ENCODE measurements at regions not wholly inside any gene's neighbourhood (a gene's known extent, or its start where the extent isn't known, plus 50 kb on each side); places are given as distances from the start of the nearest gene placed in this dataset.

- no TSS peak for BruUV-seq (replicated peaks)
- POLR2A ChIA-PET: no interaction called here
- TF ChIP-seq EZH2 (IDR thresholded peaks at IDR 0.05) (no peak), FOSL1 (IDR thresholded peaks at IDR 0.05; ENCODE audit: low read depth) (no peak), ZBTB33 (IDR thresholded peaks at IDR 0.05; ENCODE audit: extremely low read depth, insufficient replicate concordance, low read length) (no peak), SRF (IDR thresholded peaks at IDR 0.05; ENCODE audit: low read depth) (no peak), CTCF (IDR thresholded peaks at IDR 0.05 in 2 of 3, conservative IDR thresholded peaks at IDR 0.05 in 1 of 3; ENCODE audit: borderline replicate concordance in 1 of 3, insufficient read depth in 1 of 3, low read depth in 2 of 3, low read length in 2 of 3) (no peak), ATF3 (IDR thresholded peaks at IDR 0.05) (no peak), ZFX (IDR thresholded peaks at IDR 0.05) (no peak), CBX3 (IDR thresholded peaks at IDR 0.05; ENCODE audit: low read depth) (no peak), RAD21 (IDR thresholded peaks at IDR 0.05; ENCODE audit: low read depth) (no peak), POLR2A (IDR thresholded peaks at IDR 0.05; ENCODE audit: borderline replicate concordance, extremely low read depth, insufficient read depth, insufficient read length) (no peak)
Measured at GRCh38 chr9:75461183-75461582, 372.9 kb downstream of the OSTF1 start.

More at GRCh38 chr9:75461183-75461582, 372.9 kb downstream of the OSTF1 start:
- Histone ChIP-seq H3K27me3 (ENCODE audit: insufficient read depth, low read length) (no peaks in the 10 kb centered on the region; the same call in 1 of the 2 replicates), H3K4me3 (replicated peaks in 1 of 2; ENCODE audit: low read depth in 1 of 2, low read length in 2 of 2) (no peak overlapping the region), H3K4me1 (ENCODE audit: control insufficient read depth in 1 of 2, insufficient read depth in 2 of 2, low read length in 2 of 2) (no peaks in the 10 kb centered on the region), H2AFZ (ENCODE audit: low read depth, low read length, poor library complexity, severe bottlenecking) (no peak overlapping the region), H3K79me2 (ENCODE audit: insufficient read depth, low read length) (no peaks in the 10 kb centered on the region), H3K36me3 (ENCODE audit: control insufficient read depth in 1 of 2, insufficient read depth in 2 of 2, low read length in 2 of 2) (no peaks in the 10 kb centered on the region), H3K9ac (ENCODE audit: low read length) (no peak overlapping the region), H3K9me2 (ENCODE audit: insufficient read depth) (no peaks in the 10 kb centered on the region), H3K4me2 (ENCODE audit: low read length) (no peak overlapping the region), H3K27ac (ENCODE audit: low read depth, low read length) (no peak overlapping the region), H4K20me1 (ENCODE audit: insufficient read depth) (no peaks in the 10 kb centered on the region), H3K9me3 (ENCODE audit: control insufficient read depth in 1 of 2, insufficient read depth in 1 of 2, low read depth in 1 of 2, low read length in 2 of 2) (no peaks in the 10 kb centered on the region)
- ChIA-PET RAD21 (ENCODE audit: low non-redundant PET in 1 of 2, low total read pairs in 2 of 2, uncharacterized antibody in 2 of 2, unreplicated experiment in 2 of 2) (no interaction called here), CTCF (no interaction called here)
- ATAC-seq (no peak), DNase-seq (ENCODE audit: low read depth, low spot score) (no peak)
- intact Hi-C loops (cut with micrococcal nuclease): no loop called here
